HepG2 (cell line): ENCODE measurements at regions not wholly inside any gene's neighbourhood (a gene's known extent, or its start where the extent isn't known, plus 50 kb on each side); places are given as distances from the start of the nearest gene placed in this dataset.
"Not testable (repeated sequence)": the region's sequence is repeated elsewhere in the genome, so short reads cannot be mapped to it uniquely, and the experiment has no call there.

ENCODE experiments used
- ATAC-seq: fragments of 200-7000 bp; cut with Tn5 transposase; 3 replicates; pipeline ENCODE4 v1.9.1; 2020; ENCODE audit warnings: mild to moderate bottlenecking, moderate library complexity
- BruUV-seq: library from RNA; stranded (reverse); fragments of 400-500 nt; replicated peaks from 2 replicates; lab custom pipeline; 2021; lab: Mats Ljungman, UMichigan
- CTCF ChIA-PET: fragments of 300-600 bp; formaldehyde crosslinking; extraction: SDS; loops from one replicate; lab custom pipeline; 2021; ENCODE audit warnings: low total read pairs, inconsistent platforms, low intra/inter-chr PET ratio; lab: Yijun Ruan, JAX
- POLR2A ChIA-PET: fragments of 350-600 bp; sonication (Branson Sonifier 250); formaldehyde crosslinking; loops from one replicate; lab custom pipeline; 2020; ENCODE audit warnings: antibody characterized with exemption, inconsistent platforms; lab: Yijun Ruan, JAX
- DNase-seq: peaks from one replicate; pipeline ENCODE4 v3.0.0-alpha.2; 2015; ENCODE audit warnings: low spot score
- FAIRE-seq: peaks from 3 replicates; lab custom pipeline; 2011; peaks lifted over from hg19 to GRCh38; lab: Jason Lieb, UNC
- H2AFZ ChIP-seq: one replicate; pipeline ENCODE4 v1.6.1; 2011; ENCODE audit warnings: low read length, inconsistent platforms
- H3K27ac ChIP-seq: fragments of 300-600 bp; 3 replicates; pipeline ENCODE4 v1.8.0; 2011; ENCODE audit warnings: mixed run types, mild to moderate bottlenecking, mixed read lengths, low read length, inconsistent platforms; ENCODE audit not compliant: insufficient read depth; ENCODE audit errors: extremely low read length
- H3K27me3 ChIP-seq, 2 experiments: fragments of 200-600 bp in 1 of 2; 2 replicates in 1 of 2; 3 replicates in 1 of 2; pipeline versions ENCODE4 v1.6.0 to v1.8.0; 2011; ENCODE audit warnings: low read length in 2 of 2, mild to moderate bottlenecking in 2 of 2, moderate library complexity in 2 of 2, inconsistent platforms in 1 of 2; ENCODE audit not compliant: insufficient read depth in 2 of 2, control insufficient read depth in 1 of 2
- H3K36me3 ChIP-seq, 2 experiments: fragments of 200-600 bp in 1 of 2; replicated peaks in 1 of 2; 2 replicates in 1 of 2; 3 replicates in 1 of 2; pipeline versions ENCODE4 v1.5.1 to v1.8.0; 2011; ENCODE audit warnings: low read length in 2 of 2, inconsistent platforms in 1 of 2; ENCODE audit not compliant: insufficient read depth in 2 of 2, control insufficient read depth in 1 of 2
- H3K4me1 ChIP-seq: 2 replicates; pipeline ENCODE4 v1.5.1; 2012; ENCODE audit warnings: low read length, inconsistent platforms; ENCODE audit not compliant: insufficient read depth
- H3K4me2 ChIP-seq: 2 replicates; pipeline ENCODE4 v1.6.0; 2011; ENCODE audit warnings: low read depth, low read length, inconsistent platforms
- H3K4me3 ChIP-seq, 3 experiments: fragments of 200-600 bp in 1 of 3; sonication (generic), shearing (Covaris generic) in 1 of 3; replicated peaks in 1 of 3; 2 replicates each; pipeline ENCODE4 v1.5.1; 2011 to 2016; ENCODE audit warnings: low read length in 3 of 3, inconsistent platforms in 2 of 3, low read depth in 2 of 3, mild to moderate bottlenecking in 2 of 3, control low read depth in 1 of 3, mixed read lengths in 1 of 3; ENCODE audit not compliant: insufficient read depth in 1 of 3
- H3K79me2 ChIP-seq: one replicate; pipeline ENCODE4 v1.6.1; 2011; ENCODE audit warnings: low read length, inconsistent platforms; ENCODE audit not compliant: insufficient read depth
- H3K9ac ChIP-seq: 2 replicates; pipeline ENCODE4 v1.6.0; 2011; ENCODE audit warnings: mild to moderate bottlenecking, low read depth, low read length, inconsistent platforms; ENCODE audit not compliant: insufficient read depth
- H3K9me3 ChIP-seq: 2 replicates; pipeline ENCODE4 v1.5.1; 2012; ENCODE audit warnings: mild to moderate bottlenecking, low read length
- H4K20me1 ChIP-seq: 2 replicates; pipeline ENCODE4 v1.6.0; 2011; ENCODE audit warnings: inconsistent platforms, mild to moderate bottlenecking, low read length, moderate library complexity; ENCODE audit not compliant: insufficient read depth
- WGBS: methylation state at CpG from one replicate; pipeline ENCODE4 v1.1.6; 2017; ENCODE audit warnings: low lambda C conversion rate; 5-methylcytosine and 5-hydroxymethylcytosine counted together
- in situ Hi-C: cut with HindIII; loops from 2 replicates; pipeline ENCODE4 v1.10.0; 2017; ENCODE audit warnings: low pct_unique_long_range_greater_than_20kb; ENCODE audit not compliant: extremely low pct_ligation_motif_present
- intact Hi-C: fragments of 100-400 bp; cut with micrococcal nuclease; formaldehyde crosslinking; loops from one replicate; pipeline ENCODE4 v1.10.0; 2022; ENCODE audit not compliant: unreplicated experiment

DNA sequence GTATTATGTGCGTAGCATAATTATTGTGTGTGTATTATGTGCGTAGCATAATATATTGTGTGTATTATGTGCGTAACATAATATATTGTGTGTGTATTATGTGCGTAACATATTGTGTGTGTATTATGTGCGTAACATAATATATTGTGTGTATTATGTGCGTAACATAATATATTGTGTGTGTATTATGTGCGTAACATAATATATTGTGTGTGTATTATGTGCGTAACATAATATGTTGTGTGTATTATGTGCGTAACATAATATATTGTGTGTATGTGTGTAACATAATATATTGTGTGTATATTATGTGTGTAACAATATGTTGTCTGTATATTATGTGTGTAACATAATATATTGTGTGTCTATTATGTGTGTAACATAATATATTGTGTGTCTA is 50.1 kb upstream of the ATP5PO start:
- H3K36me3 ChIP-seq, H3K4me2 ChIP-seq, H3K27ac ChIP-seq, DNase-seq, H3K9ac ChIP-seq, H3K9me3 ChIP-seq, CTCF ChIA-PET, FAIRE-seq, BruUV-seq, ATAC-seq, H3K27me3 ChIP-seq, intact Hi-C loops, in situ Hi-C loops, H2AFZ ChIP-seq, H3K4me3 ChIP-seq, H3K79me2 ChIP-seq, H4K20me1 ChIP-seq: not testable (repeated sequence)
- POLR2A ChIA-PET: interaction anchor here (1.3 kb wide), 1 partner anchor 11 kb away, joined by 3 read pairs; no protein-coding TSS in a partner anchor
- peaks cover 45% of the 10 kb centered on the region for H3K4me1 ChIP-seq
- 96% methylated on average over 9 of the region's 9 CpGs for WGBS
